HFFc6 (cell line): ENCODE measurements at regions not wholly inside any gene's neighbourhood (a gene's known extent, or its start where the extent isn't known, plus 50 kb on each side); places are given as distances from the start of the nearest gene placed in this dataset.

Experiments
- DNase-seq: peaks from one replicate; pipeline ENCODE4 v3.0.0-alpha.2; 2018
- H3K27ac Mint-ChIP-seq: 2 replicates; pipeline ENCODE4 v1.8.0; 2020; ENCODE audit warnings: mild to moderate bottlenecking, mixed read lengths
- H3K27me3 Mint-ChIP-seq: 2 replicates; pipeline ENCODE4 v1.8.0; 2021; ENCODE audit warnings: mild to moderate bottlenecking, moderate library complexity, mixed read lengths; ENCODE audit not compliant: insufficient read depth
- H3K36me3 Mint-ChIP-seq: 2 replicates; pipeline ENCODE4 v1.8.0; 2021; ENCODE audit warnings: low read depth, mixed read lengths
- H3K4me1 Mint-ChIP-seq: 2 replicates; pipeline ENCODE4 v1.8.0; 2020; ENCODE audit warnings: low read depth, mixed read lengths
- H3K4me3 Mint-ChIP-seq: 2 replicates; pipeline ENCODE4 v1.8.0; 2020; ENCODE audit warnings: mild to moderate bottlenecking, moderate library complexity, mixed read lengths
- H3K9me3 Mint-ChIP-seq: 2 replicates; pipeline ENCODE4 v1.8.0; 2020; ENCODE audit warnings: mild to moderate bottlenecking, mixed read lengths
- TF ChIP-seq, protein P1 (sequence below): fragments of 200-600 bp; sonication (generic); IDR thresholded peaks from 2 replicates; pipeline ENCODE4 v1.5.0; 2021; ENCODE audit warnings: antibody characterized with exemption, mild to moderate bottlenecking

DNA sequence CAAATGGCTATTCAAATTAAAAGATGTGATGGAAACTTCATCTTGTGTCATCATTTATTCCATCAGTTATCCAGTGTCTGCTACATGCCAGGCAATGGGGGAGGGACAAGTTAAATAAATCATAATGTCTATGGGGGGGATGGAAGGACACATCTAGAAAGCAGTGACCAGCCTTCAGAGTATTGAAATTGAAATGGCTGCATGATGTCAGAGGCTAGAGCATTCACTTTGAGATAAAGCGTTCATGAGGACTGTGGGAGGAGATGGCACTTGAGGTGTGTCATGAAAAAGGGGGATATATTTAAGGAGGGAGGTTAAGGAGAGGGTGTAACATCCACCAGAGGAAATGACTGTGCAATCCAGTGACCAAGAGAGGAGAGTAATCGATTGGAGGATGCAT is 50.6 kb downstream of the SLIT2 start:
- H3K36me3 Mint-ChIP-seq: peaks cover 23% of the 10 kb centered on the region
- TF ChIP-seq, protein P1, sequence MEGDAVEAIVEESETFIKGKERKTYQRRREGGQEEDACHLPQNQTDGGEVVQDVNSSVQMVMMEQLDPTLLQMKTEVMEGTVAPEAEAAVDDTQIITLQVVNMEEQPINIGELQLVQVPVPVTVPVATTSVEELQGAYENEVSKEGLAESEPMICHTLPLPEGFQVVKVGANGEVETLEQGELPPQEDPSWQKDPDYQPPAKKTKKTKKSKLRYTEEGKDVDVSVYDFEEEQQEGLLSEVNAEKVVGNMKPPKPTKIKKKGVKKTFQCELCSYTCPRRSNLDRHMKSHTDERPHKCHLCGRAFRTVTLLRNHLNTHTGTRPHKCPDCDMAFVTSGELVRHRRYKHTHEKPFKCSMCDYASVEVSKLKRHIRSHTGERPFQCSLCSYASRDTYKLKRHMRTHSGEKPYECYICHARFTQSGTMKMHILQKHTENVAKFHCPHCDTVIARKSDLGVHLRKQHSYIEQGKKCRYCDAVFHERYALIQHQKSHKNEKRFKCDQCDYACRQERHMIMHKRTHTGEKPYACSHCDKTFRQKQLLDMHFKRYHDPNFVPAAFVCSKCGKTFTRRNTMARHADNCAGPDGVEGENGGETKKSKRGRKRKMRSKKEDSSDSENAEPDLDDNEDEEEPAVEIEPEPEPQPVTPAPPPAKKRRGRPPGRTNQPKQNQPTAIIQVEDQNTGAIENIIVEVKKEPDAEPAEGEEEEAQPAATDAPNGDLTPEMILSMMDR: no peak
- no peak overlapping the region for H3K4me3 Mint-ChIP-seq
- H3K9me3 Mint-ChIP-seq: no peaks in the 10 kb centered on the region
- H3K27me3 Mint-ChIP-seq: no peaks in the 10 kb centered on the region
- peaks cover 28% of the 10 kb centered on the region for H3K4me1 Mint-ChIP-seq
- DNase-seq: no peak
- no peak overlapping the region for H3K27ac Mint-ChIP-seq

DNA sequence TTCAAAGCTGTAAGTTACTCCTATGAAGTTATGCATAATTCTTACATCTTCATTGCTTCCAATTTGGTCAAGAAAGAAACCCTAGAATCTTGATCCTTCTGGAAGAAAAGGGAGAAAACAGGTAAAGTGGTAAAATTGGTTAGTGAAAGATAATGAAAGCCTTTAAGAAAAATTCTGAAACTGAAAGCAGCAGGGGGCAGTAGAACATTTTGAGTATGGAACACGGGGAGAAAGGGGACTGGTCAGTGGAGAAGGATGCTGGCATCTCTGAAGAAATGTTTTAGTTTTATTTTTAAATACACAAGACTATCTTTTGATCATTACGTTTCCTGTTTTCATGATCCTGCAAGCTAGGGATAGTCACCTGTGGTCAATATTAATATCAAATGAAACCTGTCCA is 54.3 kb downstream of the SLIT2 start:
- peaks cover 27% of the 10 kb centered on the region for H3K4me1 Mint-ChIP-seq
- DNase-seq: no peak
- no peak overlapping the region for H3K27ac Mint-ChIP-seq
- no peaks in the 10 kb centered on the region for H3K9me3 Mint-ChIP-seq
- TF ChIP-seq, protein P1: peak; percentile 68
- peaks cover 35% of the 10 kb centered on the region for H3K36me3 Mint-ChIP-seq
- H3K4me3 Mint-ChIP-seq: no peak overlapping the region
- H3K27me3 Mint-ChIP-seq: no peaks in the 10 kb centered on the region

GRCh38 chr4:20311856-20312255 is 60.2 kb downstream of the SLIT2 start:
- Mint-ChIP-seq H3K4me3 (peak overlapping the region; percentile 21; the same call in 1 of the 2 replicates), H3K27me3 (no peaks in the 10 kb centered on the region), H3K27ac (peak overlapping the region; percentile 43), H3K4me1 (peaks cover 32% of the 10 kb centered on the region), H3K36me3 (peaks cover 26% of the 10 kb centered on the region), H3K9me3 (no peaks in the 10 kb centered on the region)
- TF ChIP-seq, protein P1: no peak
- DNase-seq: peak; percentile 49

DNA sequence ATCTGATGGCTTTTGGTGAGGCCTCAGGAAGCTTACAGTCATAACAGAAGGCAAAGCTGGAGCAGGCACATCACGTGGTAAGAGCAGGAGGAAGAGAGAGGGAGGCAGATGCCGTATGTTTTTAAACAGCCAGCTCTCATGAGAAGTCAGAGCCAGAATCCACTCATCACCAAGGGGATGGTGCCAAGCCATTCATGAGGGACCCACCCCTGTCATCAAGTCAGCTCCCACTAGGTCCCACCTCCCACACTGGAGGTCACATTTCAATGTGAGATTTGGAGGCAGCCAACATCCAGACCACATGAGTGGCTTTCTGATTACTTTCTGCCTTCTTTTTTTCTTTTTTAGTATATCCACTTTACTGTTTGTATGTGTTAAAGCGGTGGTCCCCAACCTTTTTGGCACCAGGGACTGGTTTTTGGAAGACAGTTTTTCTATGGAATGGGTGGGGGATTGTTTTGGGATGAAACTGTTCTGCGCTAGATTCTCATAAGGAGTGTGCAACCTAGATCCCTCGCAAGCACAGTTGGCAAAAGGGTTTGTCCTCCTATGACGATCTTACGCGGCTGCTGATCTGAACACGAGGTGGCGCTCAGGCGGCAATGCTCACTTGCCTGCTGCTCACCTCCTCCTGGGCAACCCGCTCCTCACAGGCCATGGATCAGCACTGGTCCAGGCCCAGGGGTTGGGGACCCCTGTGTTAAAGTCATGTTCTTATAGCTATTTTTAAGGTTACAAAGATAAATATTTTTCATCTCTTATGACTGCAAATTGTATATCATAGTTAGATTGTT is 61.7 kb downstream of the SLIT2 start:
- Mint-ChIP-seq H3K27ac (no peak overlapping the region), H3K9me3 (no peaks in the 10 kb centered on the region), H3K36me3 (peaks cover 19% of the 10 kb centered on the region), H3K27me3 (no peaks in the 10 kb centered on the region), H3K4me1 (peaks cover 48% of the 10 kb centered on the region), H3K4me3 (no peak overlapping the region)
- TF ChIP-seq, protein P1: no peak
- no peak for DNase-seq

DNA sequence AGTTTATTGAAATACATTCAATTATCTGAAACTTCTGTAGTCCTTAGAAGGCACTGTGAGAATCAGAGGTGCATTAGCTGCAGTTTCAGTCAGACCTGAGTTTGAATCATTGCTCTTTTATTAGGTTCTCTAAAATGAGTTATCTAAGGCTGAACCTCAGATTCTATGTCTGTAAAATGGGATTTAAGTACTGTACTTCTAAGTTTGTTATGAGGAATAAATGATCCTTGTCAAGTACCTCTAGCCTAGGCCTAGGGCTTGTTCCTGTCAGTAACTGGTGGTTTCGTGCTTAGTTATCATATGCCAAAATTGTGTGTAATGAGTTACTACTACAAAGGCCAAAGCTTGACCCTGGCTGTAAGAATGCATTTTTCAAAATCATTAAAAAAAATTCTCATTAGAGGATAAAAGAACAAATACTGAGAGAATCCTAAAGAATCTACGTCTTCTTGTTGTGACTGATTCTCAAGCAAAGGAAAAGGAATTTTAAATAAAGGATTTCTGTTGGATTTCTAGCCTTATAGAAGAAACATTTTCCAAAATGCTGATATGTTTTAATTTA is 65.8 kb downstream of the SLIT2 start:
- TF ChIP-seq, protein P1: no peak
- Mint-ChIP-seq H3K36me3 (peaks cover 24% of the 10 kb centered on the region), H3K9me3 (no peaks in the 10 kb centered on the region), H3K27me3 (no peaks in the 10 kb centered on the region), H3K27ac (peak overlapping the region; percentile 36; the same call in 1 of the 2 replicates), H3K4me3 (peak overlapping the region; percentile 33; the same call in 1 of the 2 replicates), H3K4me1 (peaks cover 65% of the 10 kb centered on the region)
- no peak for DNase-seq
